Esophagus squamous epithelium (tissue), 4 donors: ENCODE measurements at regions not wholly inside any gene's neighbourhood (a gene's known extent, or its start where the extent isn't known, plus 50 kb on each side); places are given as distances from the start of the nearest gene placed in this dataset.

Source experiments
- CTCF ChIP-seq, 6 experiments: fragments of 450-650 bp in 4 of 6; fragments of 200-600 bp in 2 of 6; sonication (generic) in 2 of 6; IDR thresholded peaks; one replicate each; pipeline ENCODE4 v1.5.1; 2016 to 2019; ENCODE audit warnings: antibody characterized with exemption in 6 of 6, mild to moderate bottlenecking in 4 of 6, moderate library complexity in 4 of 6
- POLR2A ChIP-seq, 4 donors: fragments of 450-650 bp; IDR thresholded peaks; one replicate each; pipeline ENCODE4 v1.6.1; 2017; ENCODE audit warnings: antibody characterized with exemption in 4 of 4, mild to moderate bottlenecking in 4 of 4, moderate library complexity in 3 of 4

GRCh38 chr7:94276795-94277194 is 117.9 kb upstream of the COL1A2 start:
- TF ChIP-seq POLR2A (IDR thresholded peaks at IDR 0.05) (no peak), CTCF (IDR thresholded peaks at IDR 0.05) (no peak)
